Uterus (tissue), 3 donors: ENCODE measurements at regions not wholly inside any gene's neighbourhood (a gene's known extent, or its start where the extent isn't known, plus 50 kb on each side); places are given as distances from the start of the nearest gene placed in this dataset.
"Not testable (repeated sequence)": the region's sequence is repeated elsewhere in the genome, so short reads cannot be mapped to it uniquely, and the experiment has no call there.

Experiments used
- DNase-seq, 2 donors: peaks; one replicate each; pipeline ENCODE4 v3.0.0-alpha.2; 2019 to 2020
- H3K27ac ChIP-seq, 2 donors: fragments of 200-600 bp; sonication (generic); 1 replicate in 1 of 2; 2 replicates in 1 of 2; pipeline ENCODE4 v1.5.1; 2016 to 2018
- H3K27me3 ChIP-seq, 2 donors: fragments of 200-600 bp; sonication (generic); one replicate each; pipeline ENCODE4 v1.5.1; 2018 to 2019; ENCODE audit warnings: control low read depth in 1 of 2
- H3K36me3 ChIP-seq, 2 donors: fragments of 200-600 bp; sonication (generic); one replicate each; pipeline ENCODE4 v1.5.1; 2019; ENCODE audit warnings: control low read depth in 1 of 2
- H3K4me1 ChIP-seq, 2 donors: fragments of 200-600 bp; sonication (generic); one replicate each; pipeline ENCODE4 v1.5.1; 2018 to 2019; ENCODE audit warnings: control low read depth in 1 of 2
- H3K4me3 ChIP-seq, 2 donors: fragments of 200-600 bp; sonication (generic); 1 replicate in 1 of 2; 2 replicates in 1 of 2; pipeline ENCODE4 v1.5.1; 2018 to 2019; ENCODE audit warnings: mild to moderate bottlenecking in 1 of 2
- H3K9me3 ChIP-seq, 2 donors: fragments of 200-600 bp; sonication (generic); one replicate each; pipeline ENCODE4 v1.5.1; 2019; ENCODE audit warnings: control low read depth in 1 of 2
- POLR2A ChIP-seq, 2 donors: fragments of 450-650 bp; IDR thresholded peaks; one replicate each; pipeline ENCODE4 v1.6.1; 2016; ENCODE audit warnings: antibody characterized with exemption in 2 of 2, mild to moderate bottlenecking in 1 of 2, moderate library complexity in 1 of 2
- intact Hi-C: fragments of 100-400 bp; cut with DNase I; formaldehyde crosslinking; loops from one replicate; pipeline ENCODE4 v1.15.1; 2023; ENCODE audit warnings: low total_unique reads
- TF ChIP-seq, protein P1 (sequence below), 4 experiments: fragments of 200-600 bp in 2 of 4; fragments of 450-650 bp in 2 of 4; sonication (generic) in 2 of 4; IDR thresholded peaks; one replicate each; pipeline ENCODE4 v1.5.1; 2016 to 2019; ENCODE audit warnings: antibody characterized with exemption in 4 of 4, mild to moderate bottlenecking in 2 of 4, moderate library complexity in 1 of 4
- donor health status: DM: yes; HTN: yes; CAD: no.

DNA sequence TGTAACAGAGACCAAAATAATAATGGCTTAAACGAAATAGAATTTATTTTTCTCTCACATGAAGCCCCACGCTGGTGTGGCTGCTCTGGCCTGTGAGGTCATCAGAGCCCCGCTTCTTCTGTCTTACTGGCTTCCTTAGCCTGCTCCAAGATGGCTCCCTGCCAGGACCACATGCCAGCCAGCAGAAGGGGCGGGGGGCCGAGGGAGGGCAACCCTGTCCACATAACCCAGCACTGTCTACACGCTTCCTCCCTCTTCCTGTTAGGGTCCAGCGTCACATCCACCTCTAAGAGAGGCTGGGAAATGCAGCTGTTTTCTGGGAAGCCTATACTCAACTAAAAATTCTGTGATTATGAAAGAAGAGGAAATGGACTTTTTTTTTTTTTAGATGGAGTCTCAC, 107.9 kb upstream of the DLG1 start:
- DNase-seq, result peak in 1 of 2 donors; percentile 44
- no peaks in the 10 kb centered on the region for H3K4me1 ChIP-seq
- no peak for TF ChIP-seq POLR2A (IDR thresholded peaks at IDR 0.05)
- TF ChIP-seq, protein P1, sequence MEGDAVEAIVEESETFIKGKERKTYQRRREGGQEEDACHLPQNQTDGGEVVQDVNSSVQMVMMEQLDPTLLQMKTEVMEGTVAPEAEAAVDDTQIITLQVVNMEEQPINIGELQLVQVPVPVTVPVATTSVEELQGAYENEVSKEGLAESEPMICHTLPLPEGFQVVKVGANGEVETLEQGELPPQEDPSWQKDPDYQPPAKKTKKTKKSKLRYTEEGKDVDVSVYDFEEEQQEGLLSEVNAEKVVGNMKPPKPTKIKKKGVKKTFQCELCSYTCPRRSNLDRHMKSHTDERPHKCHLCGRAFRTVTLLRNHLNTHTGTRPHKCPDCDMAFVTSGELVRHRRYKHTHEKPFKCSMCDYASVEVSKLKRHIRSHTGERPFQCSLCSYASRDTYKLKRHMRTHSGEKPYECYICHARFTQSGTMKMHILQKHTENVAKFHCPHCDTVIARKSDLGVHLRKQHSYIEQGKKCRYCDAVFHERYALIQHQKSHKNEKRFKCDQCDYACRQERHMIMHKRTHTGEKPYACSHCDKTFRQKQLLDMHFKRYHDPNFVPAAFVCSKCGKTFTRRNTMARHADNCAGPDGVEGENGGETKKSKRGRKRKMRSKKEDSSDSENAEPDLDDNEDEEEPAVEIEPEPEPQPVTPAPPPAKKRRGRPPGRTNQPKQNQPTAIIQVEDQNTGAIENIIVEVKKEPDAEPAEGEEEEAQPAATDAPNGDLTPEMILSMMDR (IDR thresholded peaks at IDR 0.05), result no peak
- no peaks in the 10 kb centered on the region for H3K9me3 ChIP-seq
- H3K36me3 ChIP-seq, result no peaks in the 10 kb centered on the region
- no peaks in the 10 kb centered on the region for H3K27me3 ChIP-seq
- no peak overlapping the region for H3K27ac ChIP-seq
- intact Hi-C loops, result no loop called here
- H3K4me3 ChIP-seq, result no peak overlapping the region

DNA sequence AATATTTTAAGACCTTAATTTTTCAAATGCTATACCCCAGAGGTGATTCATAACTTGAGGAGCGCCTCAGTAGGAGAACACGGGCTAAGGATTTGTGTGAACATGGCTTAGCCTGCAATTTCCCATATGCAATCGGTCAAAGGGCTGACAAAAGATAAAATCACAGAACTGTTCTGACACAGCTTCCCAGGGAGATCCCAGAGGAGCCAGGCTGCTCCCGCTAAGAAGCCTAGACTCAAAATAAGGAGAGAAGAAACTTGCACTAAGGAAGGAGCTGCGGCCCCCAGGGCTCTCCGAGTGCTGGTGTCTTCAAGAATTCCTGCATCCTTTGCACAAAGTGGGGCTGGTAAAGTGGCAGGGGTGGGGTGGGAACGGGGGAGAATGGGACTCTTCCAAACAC, 106.3 kb upstream of the DLG1 start:
- DNase-seq, result no peak
- TF ChIP-seq, protein P1 (IDR thresholded peaks at IDR 0.05), result no peak
- TF ChIP-seq POLR2A (IDR thresholded peaks at IDR 0.05), result no peak
- intact Hi-C loops, result no loop called here
- Histone ChIP-seq H3K4me3 (no peak overlapping the region), H3K9me3 (no peaks in the 10 kb centered on the region), H3K27ac (no peak overlapping the region), H3K27me3 (no peaks in the 10 kb centered on the region), H3K36me3 (no peaks in the 10 kb centered on the region), H3K4me1 (no peaks in the 10 kb centered on the region)

DNA sequence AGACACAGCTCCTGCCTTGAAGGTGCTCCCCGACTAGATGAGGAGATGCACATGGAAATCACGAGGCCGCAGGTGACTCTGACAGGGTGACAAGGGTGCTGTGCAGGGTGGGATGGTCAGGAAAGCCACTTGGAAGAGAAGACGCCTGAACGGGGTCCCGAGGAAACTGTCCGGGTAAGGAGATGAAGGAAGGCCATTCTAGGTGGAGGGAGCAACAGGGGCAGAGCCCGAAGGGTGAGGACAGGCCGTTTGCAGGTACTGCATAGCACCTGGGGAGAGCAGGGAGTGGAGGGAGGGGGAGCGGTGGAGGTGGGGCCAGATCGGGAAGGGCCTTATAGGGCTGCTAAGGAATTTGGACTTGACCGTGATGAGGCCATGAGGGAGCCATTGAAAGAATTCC, 105.6 kb upstream of the DLG1 start:
- Histone ChIP-seq H3K36me3 (no peaks in the 10 kb centered on the region), H3K27me3 (no peaks in the 10 kb centered on the region), H3K27ac (no peak overlapping the region), H3K9me3 (no peaks in the 10 kb centered on the region), H3K4me1 (no peaks in the 10 kb centered on the region), H3K4me3 (no peak overlapping the region)
- intact Hi-C loops, result no loop called here
- TF ChIP-seq, protein P1 (IDR thresholded peaks at IDR 0.05), result no peak
- TF ChIP-seq POLR2A (IDR thresholded peaks at IDR 0.05), result no peak
- no peak for DNase-seq

DNA sequence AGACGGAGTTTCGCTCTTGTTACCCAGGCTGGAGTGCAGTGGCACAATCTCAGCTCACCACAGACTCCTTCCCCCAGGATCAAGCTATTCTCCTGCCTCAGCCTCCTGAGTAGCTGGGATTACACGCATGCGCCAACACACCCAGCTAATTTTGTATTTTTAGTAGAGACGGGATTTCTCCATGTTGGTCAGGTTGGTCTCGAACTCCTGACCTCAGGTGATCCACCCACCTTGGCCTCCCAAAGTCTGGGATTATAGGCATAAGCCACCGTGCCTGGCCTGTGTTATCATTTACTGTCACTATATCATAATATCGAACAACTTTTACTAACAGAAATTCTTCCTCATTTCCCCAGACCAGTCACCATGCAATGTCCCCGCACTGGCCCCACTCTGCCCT, 104.0 kb upstream of the DLG1 start:
- H3K9me3 ChIP-seq, H3K27ac ChIP-seq, H3K4me3 ChIP-seq, intact Hi-C loops, DNase-seq, H3K36me3 ChIP-seq, H3K27me3 ChIP-seq, H3K4me1 ChIP-seq: not testable (repeated sequence)

DNA sequence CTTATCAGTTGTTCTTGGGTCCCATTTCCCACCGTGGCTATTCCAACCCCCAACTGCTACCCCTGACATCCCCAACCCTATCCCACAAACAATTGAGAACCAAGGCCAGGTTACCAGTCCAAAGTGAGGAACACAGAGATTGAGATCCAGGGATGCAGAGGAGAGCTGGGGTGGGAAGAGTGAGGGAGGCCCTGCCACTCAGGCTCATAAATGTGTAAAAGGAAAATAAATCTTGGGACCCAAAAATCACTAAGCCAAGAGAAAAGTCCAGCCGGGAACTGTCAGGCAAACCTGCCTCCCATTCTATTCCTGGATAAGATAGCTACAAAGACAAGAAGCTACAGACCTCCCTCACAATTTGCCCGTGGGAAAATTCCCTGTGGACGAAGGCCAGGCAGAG, 101.1 kb upstream of the DLG1 start:
- Histone ChIP-seq H3K9me3 (no peaks in the 10 kb centered on the region), H3K36me3 (no peaks in the 10 kb centered on the region), H3K27ac (no peak overlapping the region), H3K4me1 (no peaks in the 10 kb centered on the region), H3K27me3 (no peaks in the 10 kb centered on the region), H3K4me3 (no peak overlapping the region)
- TF ChIP-seq POLR2A (IDR thresholded peaks at IDR 0.05), result no peak
- TF ChIP-seq, protein P1 (IDR thresholded peaks at IDR 0.05), result no peak
- intact Hi-C loops, result no loop called here
- no peak for DNase-seq

DNA sequence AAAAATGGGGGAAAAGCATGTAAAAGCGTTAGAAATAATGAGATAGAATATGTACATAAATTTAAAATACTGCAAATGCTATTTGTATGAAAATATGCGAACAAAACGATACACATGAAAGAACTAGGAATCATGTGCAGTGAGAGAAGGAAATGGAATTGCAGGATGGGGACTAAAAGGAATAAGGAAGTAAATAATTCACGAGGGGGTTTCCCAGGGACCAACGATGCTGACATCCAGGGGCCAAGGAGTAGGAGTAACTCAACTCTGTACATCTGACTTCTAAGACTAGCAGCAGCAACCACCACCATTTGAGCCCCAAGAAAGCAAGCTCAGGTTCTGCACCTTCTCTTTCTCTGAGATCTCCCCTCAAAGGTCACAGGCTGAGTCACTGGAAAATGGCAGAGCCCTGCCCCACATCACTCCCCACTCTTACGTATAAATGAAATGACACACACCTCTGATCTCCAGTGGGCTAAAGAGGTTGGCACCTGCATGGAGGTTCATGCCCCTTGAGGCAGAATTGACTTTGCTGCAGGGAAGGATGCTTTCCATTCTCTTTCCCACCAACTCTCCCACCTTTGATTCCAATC, 100.0 kb upstream of the DLG1 start:
- Histone ChIP-seq H3K9me3 (no peaks in the 10 kb centered on the region), H3K27me3 (no peaks in the 10 kb centered on the region), H3K4me3 (no peak overlapping the region), H3K36me3 (no peaks in the 10 kb centered on the region), H3K27ac (no peak overlapping the region), H3K4me1 (no peaks in the 10 kb centered on the region)
- intact Hi-C loops, result no loop called here
- no peak for DNase-seq
- no peak for TF ChIP-seq POLR2A (IDR thresholded peaks at IDR 0.05)
- TF ChIP-seq, protein P1 (IDR thresholded peaks at IDR 0.05), result no peak
